Activated naive CD4-positive, alpha-beta T cell treated with anti-CD3 and anti-CD28 coated beads, Interleukin-2, amount 50 U/mL, for 24 hours (primary cell): ENCODE measurements at regions not wholly inside any gene's neighbourhood (a gene's known extent, or its start where the extent isn't known, plus 50 kb on each side); places are given as distances from the start of the nearest gene placed in this dataset.
"Not testable (repeated sequence)": the region's sequence is repeated elsewhere in the genome, so short reads cannot be mapped to it uniquely, and the experiment has no call there.

ENCODE experiments used
- H3K27ac Mint-ChIP-seq: one replicate; pipeline ENCODE4 v1.8.0; 2021; ENCODE audit warnings: mild to moderate bottlenecking, mixed read lengths
- H3K27me3 Mint-ChIP-seq: one replicate; pipeline ENCODE4 v1.8.0; 2021; ENCODE audit warnings: mixed read lengths
- H3K36me3 Mint-ChIP-seq: one replicate; pipeline ENCODE4 v1.8.0; 2021; ENCODE audit warnings: mixed read lengths
- H3K4me1 Mint-ChIP-seq: one replicate; pipeline ENCODE4 v1.8.0; 2021; ENCODE audit warnings: mixed read lengths
- H3K4me3 Mint-ChIP-seq: one replicate; pipeline ENCODE4 v1.8.0; 2021; ENCODE audit warnings: mild to moderate bottlenecking, mixed read lengths
- H3K9me3 Mint-ChIP-seq: one replicate; pipeline ENCODE4 v1.8.0; 2021; ENCODE audit warnings: mixed read lengths

DNA sequence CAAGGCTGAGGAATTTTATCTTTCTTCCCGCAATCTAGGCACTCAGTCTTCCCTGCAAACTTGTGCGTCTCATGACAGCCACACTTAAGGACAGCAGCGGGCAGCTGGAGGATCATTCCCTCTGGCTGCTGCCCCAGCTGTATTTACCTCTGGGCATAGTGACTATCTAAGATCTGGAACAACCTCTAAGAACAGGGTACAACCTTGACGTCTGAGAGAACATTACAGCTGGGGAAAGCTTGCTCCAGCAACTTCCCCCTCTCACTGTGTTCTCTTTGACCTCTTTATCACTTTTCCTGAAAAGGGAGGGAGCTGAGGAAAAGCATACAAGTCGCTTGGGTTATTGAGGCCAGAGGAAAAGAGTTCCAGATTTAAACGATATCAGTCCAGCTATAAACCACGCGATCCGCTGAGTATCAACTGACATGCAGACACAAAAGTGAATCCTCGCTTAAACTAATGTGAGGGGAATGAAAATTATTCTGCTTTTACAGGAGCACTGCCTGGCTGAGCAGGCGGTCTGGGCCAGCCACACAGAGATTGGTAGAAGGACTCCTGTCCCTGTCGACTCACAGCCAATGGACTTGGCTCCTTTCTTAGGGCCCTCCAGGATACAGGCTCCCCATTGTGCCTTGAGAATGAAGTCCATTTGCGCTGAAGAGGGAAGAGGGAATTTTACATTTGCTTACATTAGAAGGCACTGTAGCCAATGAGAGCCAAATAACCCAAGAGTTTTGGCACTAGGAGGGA is 153.3 kb downstream of the QRSL1 start:
- H3K4me3 Mint-ChIP-seq = no peak overlapping the region
- H3K4me1 Mint-ChIP-seq = no peaks in the 10 kb centered on the region
- H3K27ac Mint-ChIP-seq = no peak overlapping the region
- H3K36me3 Mint-ChIP-seq = peaks cover 2% of the 10 kb centered on the region
- peaks cover 10% of the 10 kb centered on the region for H3K27me3 Mint-ChIP-seq
- peaks cover 10% of the 10 kb centered on the region for H3K9me3 Mint-ChIP-seq

DNA sequence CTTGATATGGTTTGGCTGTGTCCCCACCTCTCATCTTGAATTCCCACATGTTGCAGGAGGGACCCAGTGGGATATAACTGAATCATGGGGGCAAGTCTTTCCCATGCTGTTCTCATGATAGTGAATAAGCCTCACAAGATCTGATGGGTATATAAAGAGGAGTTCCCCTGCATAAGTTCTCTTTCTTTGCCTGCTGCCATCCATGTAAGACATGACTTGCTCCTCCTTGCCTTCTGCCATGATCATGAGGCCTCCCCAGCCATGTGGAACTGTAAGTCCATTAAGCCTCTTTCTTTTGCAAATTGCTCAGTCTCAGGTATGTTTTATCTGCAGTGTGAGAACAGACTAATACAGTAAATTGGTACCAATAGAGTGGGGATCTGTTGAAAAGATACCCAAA is 150.2 kb downstream of the QRSL1 start:
- not testable (repeated sequence) for H3K4me1 Mint-ChIP-seq, H3K36me3 Mint-ChIP-seq, H3K4me3 Mint-ChIP-seq, H3K27ac Mint-ChIP-seq
- peaks cover 14% of the 10 kb centered on the region for H3K27me3 Mint-ChIP-seq
- H3K9me3 Mint-ChIP-seq = peaks cover 10% of the 10 kb centered on the region

- H3K36me3 Mint-ChIP-seq = peaks cover 2% of the 10 kb centered on the region
- H3K27me3 Mint-ChIP-seq = peaks cover 14% of the 10 kb centered on the region
- H3K4me1 Mint-ChIP-seq = no peaks in the 10 kb centered on the region
Measured at GRCh38 chr6:106778943-106779342, 149.6 kb downstream of the QRSL1 start.

DNA sequence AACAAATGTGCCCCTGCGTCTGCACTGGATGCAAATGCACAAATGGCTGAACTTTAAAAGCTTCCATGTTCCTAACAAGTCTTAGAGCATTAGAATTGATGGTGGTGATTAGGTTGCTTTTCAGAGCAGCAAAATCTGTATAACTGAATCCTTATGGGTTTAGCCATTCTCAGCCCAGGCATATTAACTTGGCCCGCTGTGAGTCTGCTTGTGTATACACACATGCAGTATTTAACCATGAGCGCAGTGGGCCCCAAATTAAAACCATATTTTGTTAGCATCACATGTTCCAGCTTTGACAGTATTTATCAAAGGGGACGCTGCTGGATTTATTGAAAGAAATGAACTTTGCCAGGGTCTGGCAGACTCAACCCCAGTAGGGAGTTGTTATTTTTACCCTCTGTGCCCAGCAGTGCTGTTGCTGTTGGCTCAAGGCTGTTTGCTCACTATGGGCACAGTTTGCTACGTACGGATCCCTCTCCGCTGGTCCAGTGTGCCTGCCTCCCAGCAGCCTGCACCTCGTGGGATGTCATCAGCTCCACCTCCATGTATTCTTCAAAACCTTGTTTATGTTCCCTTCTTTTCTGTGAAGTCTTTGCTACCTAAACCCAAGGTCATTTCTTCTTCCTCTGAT is 144.7 kb downstream of the QRSL1 start:
- H3K36me3 Mint-ChIP-seq = peaks cover 2% of the 10 kb centered on the region
- peaks cover 7% of the 10 kb centered on the region for H3K9me3 Mint-ChIP-seq
- no peak overlapping the region for H3K27ac Mint-ChIP-seq
- no peaks in the 10 kb centered on the region for H3K4me1 Mint-ChIP-seq
- H3K27me3 Mint-ChIP-seq = peaks cover 7% of the 10 kb centered on the region
- no peak overlapping the region for H3K4me3 Mint-ChIP-seq

More at GRCh38 chr6:106778943-106779342, 149.6 kb downstream of the QRSL1 start:
- peaks cover 10% of the 10 kb centered on the region for H3K9me3 Mint-ChIP-seq
- H3K27ac Mint-ChIP-seq = no peak overlapping the region
- H3K4me3 Mint-ChIP-seq = no peak overlapping the region

DNA sequence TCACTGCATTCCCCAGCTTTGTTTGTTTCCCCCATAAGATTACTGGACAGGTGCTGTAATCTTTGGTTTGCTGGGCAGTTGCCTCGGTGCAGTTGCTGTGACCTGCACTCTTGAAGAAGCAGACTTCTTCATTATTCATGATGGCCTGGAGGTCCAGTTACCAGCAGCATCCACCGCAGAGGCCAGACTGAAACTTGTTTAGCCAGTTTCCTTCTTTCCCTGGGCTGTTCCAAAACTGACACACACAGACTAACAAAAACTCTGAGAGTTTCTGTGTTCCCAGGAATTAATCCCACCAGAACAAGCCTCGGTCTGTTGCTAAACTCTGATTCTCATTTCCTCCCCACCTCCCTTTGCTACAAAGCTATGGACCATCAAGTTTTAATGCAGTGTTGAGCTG is 144.1 kb downstream of the QRSL1 start:
- H3K27me3 Mint-ChIP-seq = peaks cover 5% of the 10 kb centered on the region
- no peak overlapping the region for H3K4me3 Mint-ChIP-seq
- H3K4me1 Mint-ChIP-seq = no peaks in the 10 kb centered on the region
- no peaks in the 10 kb centered on the region for H3K36me3 Mint-ChIP-seq
- H3K9me3 Mint-ChIP-seq = peaks cover under 1% of the 10 kb centered on the region
- H3K27ac Mint-ChIP-seq = no peak overlapping the region

DNA sequence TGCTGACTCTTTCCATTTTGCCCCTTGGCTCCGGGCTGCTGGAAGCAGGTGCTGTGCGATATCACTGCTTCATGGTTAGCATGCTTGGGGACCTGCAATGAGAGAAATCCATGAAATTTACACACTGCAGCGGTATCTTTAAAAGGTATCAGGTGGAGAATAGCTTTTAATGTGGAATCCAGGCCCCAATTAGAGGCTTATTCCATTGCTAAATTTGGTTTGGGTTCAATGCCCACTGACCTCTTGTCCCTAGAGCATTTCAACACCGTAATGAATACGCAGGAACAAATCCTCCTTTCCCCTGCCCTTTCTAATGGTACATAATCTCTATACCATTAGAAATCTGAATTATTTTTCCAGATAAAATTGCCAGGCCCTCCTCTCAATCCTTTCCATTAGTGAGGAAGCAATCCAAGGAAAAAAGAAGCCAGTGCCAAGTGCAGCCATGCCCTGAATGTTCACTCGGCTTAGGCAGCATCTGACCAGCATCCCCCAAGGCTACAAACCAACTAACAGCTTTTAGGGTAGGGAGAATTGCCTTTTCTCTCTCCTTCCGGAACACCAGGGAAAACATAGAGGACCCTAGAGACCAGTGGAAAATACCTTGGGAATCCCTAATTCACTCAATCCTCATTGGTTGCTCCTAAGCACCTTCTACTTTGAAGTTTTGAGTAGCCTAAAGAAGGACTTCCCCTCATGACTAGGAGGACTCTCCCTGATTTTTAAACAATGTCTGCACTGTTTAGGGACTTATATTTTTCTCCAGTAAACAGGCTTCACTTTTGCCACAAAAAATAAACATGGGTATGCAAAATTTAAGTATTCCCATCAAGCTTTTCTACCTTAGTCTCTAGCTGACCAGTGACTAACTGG is 143.1 kb downstream of the QRSL1 start:
- no peaks in the 10 kb centered on the region for H3K36me3 Mint-ChIP-seq
- H3K9me3 Mint-ChIP-seq = no peaks in the 10 kb centered on the region
- no peak overlapping the region for H3K4me3 Mint-ChIP-seq

GRCh38 chr6:106771822-106772221 is 142.4 kb downstream of the QRSL1 start:
- Mint-ChIP-seq H3K9me3 (peaks cover 1% of the 10 kb centered on the region), H3K36me3 (no peaks in the 10 kb centered on the region), H3K27ac (no peak overlapping the region), H3K4me3 (no peak overlapping the region), H3K27me3 (peaks cover 2% of the 10 kb centered on the region), H3K4me1 (no peaks in the 10 kb centered on the region)

More for the DNA sequence above, 143.1 kb downstream of the QRSL1 start:
- no peak overlapping the region for H3K27ac Mint-ChIP-seq
- H3K27me3 Mint-ChIP-seq = peaks cover 5% of the 10 kb centered on the region
- H3K4me1 Mint-ChIP-seq = no peaks in the 10 kb centered on the region

- Mint-ChIP-seq H3K9me3 (peaks cover 4% of the 10 kb centered on the region), H3K27ac (no peak overlapping the region), H3K36me3 (no peaks in the 10 kb centered on the region), H3K4me3 (no peak overlapping the region), H3K27me3 (peaks cover 2% of the 10 kb centered on the region), H3K4me1 (no peaks in the 10 kb centered on the region)
Measured at GRCh38 chr6:106770663-106771062, 141.3 kb downstream of the QRSL1 start.

GRCh38 chr6:106770081-106770480 is 140.7 kb downstream of the QRSL1 start:
- Mint-ChIP-seq H3K4me1 (no peaks in the 10 kb centered on the region), H3K27ac (no peak overlapping the region), H3K36me3 (no peaks in the 10 kb centered on the region), H3K4me3 (no peak overlapping the region), H3K9me3 (peaks cover 4% of the 10 kb centered on the region), H3K27me3 (peaks cover 2% of the 10 kb centered on the region)

DNA sequence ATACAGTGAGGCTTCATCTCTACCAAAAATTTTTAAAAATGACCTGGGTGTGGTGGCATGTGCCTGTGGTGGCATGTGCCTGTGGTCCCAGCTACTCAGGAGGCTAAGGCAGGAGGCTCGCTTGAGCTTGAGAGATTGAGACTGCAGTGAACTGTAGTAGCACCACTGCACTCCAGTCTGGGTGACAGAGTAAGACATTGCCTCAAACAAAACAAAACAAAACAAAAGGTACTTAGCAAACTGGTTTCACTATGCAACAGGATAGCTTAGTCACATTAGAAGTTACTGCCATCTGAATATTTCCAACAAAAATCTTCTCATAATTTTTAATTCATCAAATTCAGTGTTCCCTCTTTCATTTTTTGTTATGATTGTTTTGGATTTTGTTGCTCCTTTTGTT is 137.9 kb downstream of the QRSL1 start:
- H3K27ac Mint-ChIP-seq = no peak overlapping the region
- peaks cover 4% of the 10 kb centered on the region for H3K9me3 Mint-ChIP-seq
- no peaks in the 10 kb centered on the region for H3K27me3 Mint-ChIP-seq
- no peak overlapping the region for H3K4me3 Mint-ChIP-seq
- H3K4me1 Mint-ChIP-seq = no peaks in the 10 kb centered on the region
- H3K36me3 Mint-ChIP-seq = no peaks in the 10 kb centered on the region

- H3K4me3 Mint-ChIP-seq = no peak overlapping the region
- H3K36me3 Mint-ChIP-seq = no peaks in the 10 kb centered on the region
- H3K27ac Mint-ChIP-seq = no peak overlapping the region
- H3K4me1 Mint-ChIP-seq = no peaks in the 10 kb centered on the region
- H3K9me3 Mint-ChIP-seq = peaks cover 4% of the 10 kb centered on the region
- no peaks in the 10 kb centered on the region for H3K27me3 Mint-ChIP-seq
Measured at GRCh38 chr6:106766201-106766600, 136.8 kb downstream of the QRSL1 start.

- Mint-ChIP-seq H3K9me3 (peaks cover 4% of the 10 kb centered on the region), H3K27me3 (no peaks in the 10 kb centered on the region), H3K27ac (no peak overlapping the region), H3K36me3 (no peaks in the 10 kb centered on the region), H3K4me1 (no peaks in the 10 kb centered on the region), H3K4me3 (no peak overlapping the region)
Measured at GRCh38 chr6:106765496-106765895, 136.1 kb downstream of the QRSL1 start.

DNA sequence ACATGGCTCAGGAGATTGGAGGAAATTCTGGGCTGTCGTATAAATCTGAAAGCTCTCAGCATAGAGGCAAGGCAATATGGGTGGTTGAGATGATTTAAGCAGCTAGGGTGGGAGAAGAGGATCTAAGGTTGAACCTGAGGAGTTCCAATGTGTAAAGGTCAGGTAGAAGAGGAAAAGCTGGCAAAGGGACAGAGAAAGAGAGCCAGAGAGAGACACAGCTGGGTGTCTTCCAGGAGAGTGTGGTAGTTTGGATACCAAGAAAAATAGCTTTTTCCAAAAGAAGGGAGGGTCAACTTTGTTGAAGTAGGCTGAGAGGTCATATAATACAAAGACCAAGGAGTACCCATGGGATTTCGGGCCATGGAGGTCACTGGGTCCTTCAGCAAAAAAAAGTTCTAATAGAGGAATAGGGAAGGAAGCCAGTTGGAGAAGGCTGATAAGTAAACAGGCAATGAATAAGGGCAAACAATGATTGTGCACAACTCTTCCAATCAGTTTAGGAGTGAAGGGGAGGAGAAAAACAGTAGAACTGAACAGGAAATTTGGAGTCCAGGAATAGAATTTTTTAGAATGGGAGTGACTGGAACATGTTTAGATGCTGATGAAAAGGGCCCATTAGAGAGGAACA is 135.1 kb downstream of the QRSL1 start:
- no peak overlapping the region for H3K4me3 Mint-ChIP-seq

DNA sequence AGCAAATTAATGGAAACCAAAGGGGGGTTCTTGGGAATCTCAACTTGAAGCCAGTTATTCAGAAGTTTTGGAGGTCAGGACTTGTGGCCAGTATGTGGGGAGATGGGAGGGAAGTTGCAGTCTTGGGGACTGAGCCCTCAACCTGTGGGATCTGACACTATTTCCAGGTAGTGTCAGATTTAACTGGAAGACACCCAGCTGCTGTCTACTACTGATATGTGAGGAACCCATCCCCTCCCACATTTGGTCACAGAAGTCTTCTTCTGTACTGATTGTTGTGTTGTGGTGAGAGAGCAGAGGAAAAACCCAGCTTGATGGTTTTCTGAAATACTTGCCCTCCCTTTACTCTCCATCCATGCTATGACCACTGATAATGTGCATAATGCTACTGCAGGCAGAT is 134.0 kb downstream of the QRSL1 start:
- no peaks in the 10 kb centered on the region for H3K4me1 Mint-ChIP-seq
- no peak overlapping the region for H3K27ac Mint-ChIP-seq
- H3K27me3 Mint-ChIP-seq = no peaks in the 10 kb centered on the region
- H3K36me3 Mint-ChIP-seq = no peaks in the 10 kb centered on the region
- no peak overlapping the region for H3K4me3 Mint-ChIP-seq
- H3K9me3 Mint-ChIP-seq = peaks cover 9% of the 10 kb centered on the region

More for the DNA sequence above, 135.1 kb downstream of the QRSL1 start:
- H3K36me3 Mint-ChIP-seq = no peaks in the 10 kb centered on the region
- no peak overlapping the region for H3K27ac Mint-ChIP-seq
- peaks cover 4% of the 10 kb centered on the region for H3K9me3 Mint-ChIP-seq
- H3K4me1 Mint-ChIP-seq = no peaks in the 10 kb centered on the region
- no peaks in the 10 kb centered on the region for H3K27me3 Mint-ChIP-seq

- H3K4me3 Mint-ChIP-seq = no peak overlapping the region
Measured at GRCh38 chr6:106761160-106761559, 131.8 kb downstream of the QRSL1 start.

More at GRCh38 chr6:106761160-106761559, 131.8 kb downstream of the QRSL1 start:
- peaks cover 2% of the 10 kb centered on the region for H3K27me3 Mint-ChIP-seq
- no peak overlapping the region for H3K27ac Mint-ChIP-seq
- no peaks in the 10 kb centered on the region for H3K36me3 Mint-ChIP-seq
- peaks cover 5% of the 10 kb centered on the region for H3K9me3 Mint-ChIP-seq
- no peaks in the 10 kb centered on the region for H3K4me1 Mint-ChIP-seq
